ENCODE measurements at regions not wholly inside any gene's neighbourhood (a gene's known extent, or its start where the extent isn't known, plus 50 kb on each side); places are given as distances from the start of the nearest gene placed in this dataset.

DNA sequence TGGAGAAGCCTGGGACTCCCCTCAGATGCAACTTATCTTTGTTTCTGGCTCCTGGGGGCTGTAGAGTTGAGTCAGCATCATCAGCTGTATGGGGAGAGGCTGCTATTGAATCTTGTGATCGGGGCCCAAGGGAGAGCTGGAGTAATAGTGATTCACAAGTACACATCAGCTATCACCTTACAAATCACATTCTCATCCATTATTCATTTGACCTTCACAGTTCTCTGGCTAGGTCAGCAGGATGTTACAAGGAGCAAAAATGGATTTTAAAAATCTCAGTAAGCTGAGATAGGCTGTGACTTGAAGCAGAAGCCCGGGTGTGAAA lies 175.0 kb downstream of the OPA1 start:
- TF ChIP-seq, protein P1, sequence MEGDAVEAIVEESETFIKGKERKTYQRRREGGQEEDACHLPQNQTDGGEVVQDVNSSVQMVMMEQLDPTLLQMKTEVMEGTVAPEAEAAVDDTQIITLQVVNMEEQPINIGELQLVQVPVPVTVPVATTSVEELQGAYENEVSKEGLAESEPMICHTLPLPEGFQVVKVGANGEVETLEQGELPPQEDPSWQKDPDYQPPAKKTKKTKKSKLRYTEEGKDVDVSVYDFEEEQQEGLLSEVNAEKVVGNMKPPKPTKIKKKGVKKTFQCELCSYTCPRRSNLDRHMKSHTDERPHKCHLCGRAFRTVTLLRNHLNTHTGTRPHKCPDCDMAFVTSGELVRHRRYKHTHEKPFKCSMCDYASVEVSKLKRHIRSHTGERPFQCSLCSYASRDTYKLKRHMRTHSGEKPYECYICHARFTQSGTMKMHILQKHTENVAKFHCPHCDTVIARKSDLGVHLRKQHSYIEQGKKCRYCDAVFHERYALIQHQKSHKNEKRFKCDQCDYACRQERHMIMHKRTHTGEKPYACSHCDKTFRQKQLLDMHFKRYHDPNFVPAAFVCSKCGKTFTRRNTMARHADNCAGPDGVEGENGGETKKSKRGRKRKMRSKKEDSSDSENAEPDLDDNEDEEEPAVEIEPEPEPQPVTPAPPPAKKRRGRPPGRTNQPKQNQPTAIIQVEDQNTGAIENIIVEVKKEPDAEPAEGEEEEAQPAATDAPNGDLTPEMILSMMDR (tag by site-specific recombination; IDR thresholded peaks at IDR 0.05) = no peak
- TF ChIP-seq ZNF670 (tag by site-specific recombination; IDR thresholded peaks at IDR 0.05; ENCODE audit: low read depth) = no peak
- no peak for TF ChIP-seq ZNF707 (tag by site-specific recombination; IDR thresholded peaks at IDR 0.05)
- TF ChIP-seq SALL2 (tag by site-specific recombination; IDR thresholded peaks at IDR 0.05; ENCODE audit: borderline replicate concordance) = no peak
- TF ChIP-seq, protein P2, sequence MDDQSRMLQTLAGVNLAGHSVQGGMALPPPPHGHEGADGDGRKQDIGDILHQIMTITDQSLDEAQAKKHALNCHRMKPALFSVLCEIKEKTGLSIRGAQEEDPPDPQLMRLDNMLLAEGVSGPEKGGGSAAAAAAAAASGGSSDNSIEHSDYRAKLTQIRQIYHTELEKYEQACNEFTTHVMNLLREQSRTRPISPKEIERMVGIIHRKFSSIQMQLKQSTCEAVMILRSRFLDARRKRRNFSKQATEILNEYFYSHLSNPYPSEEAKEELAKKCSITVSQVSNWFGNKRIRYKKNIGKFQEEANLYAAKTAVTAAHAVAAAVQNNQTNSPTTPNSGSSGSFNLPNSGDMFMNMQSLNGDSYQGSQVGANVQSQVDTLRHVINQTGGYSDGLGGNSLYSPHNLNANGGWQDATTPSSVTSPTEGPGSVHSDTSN (CRISPR knock-in tag; IDR thresholded peaks at IDR 0.05) = no peak
- TF ChIP-seq, protein P3, sequence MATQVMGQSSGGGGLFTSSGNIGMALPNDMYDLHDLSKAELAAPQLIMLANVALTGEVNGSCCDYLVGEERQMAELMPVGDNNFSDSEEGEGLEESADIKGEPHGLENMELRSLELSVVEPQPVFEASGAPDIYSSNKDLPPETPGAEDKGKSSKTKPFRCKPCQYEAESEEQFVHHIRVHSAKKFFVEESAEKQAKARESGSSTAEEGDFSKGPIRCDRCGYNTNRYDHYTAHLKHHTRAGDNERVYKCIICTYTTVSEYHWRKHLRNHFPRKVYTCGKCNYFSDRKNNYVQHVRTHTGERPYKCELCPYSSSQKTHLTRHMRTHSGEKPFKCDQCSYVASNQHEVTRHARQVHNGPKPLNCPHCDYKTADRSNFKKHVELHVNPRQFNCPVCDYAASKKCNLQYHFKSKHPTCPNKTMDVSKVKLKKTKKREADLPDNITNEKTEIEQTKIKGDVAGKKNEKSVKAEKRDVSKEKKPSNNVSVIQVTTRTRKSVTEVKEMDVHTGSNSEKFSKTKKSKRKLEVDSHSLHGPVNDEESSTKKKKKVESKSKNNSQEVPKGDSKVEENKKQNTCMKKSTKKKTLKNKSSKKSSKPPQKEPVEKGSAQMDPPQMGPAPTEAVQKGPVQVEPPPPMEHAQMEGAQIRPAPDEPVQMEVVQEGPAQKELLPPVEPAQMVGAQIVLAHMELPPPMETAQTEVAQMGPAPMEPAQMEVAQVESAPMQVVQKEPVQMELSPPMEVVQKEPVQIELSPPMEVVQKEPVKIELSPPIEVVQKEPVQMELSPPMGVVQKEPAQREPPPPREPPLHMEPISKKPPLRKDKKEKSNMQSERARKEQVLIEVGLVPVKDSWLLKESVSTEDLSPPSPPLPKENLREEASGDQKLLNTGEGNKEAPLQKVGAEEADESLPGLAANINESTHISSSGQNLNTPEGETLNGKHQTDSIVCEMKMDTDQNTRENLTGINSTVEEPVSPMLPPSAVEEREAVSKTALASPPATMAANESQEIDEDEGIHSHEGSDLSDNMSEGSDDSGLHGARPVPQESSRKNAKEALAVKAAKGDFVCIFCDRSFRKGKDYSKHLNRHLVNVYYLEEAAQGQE (tag by site-specific recombination; IDR thresholded peaks at IDR 0.05) = no peak
- TF ChIP-seq ZNF121 (tag by site-specific recombination; IDR thresholded peaks at IDR 0.05) = no peak
- TF ChIP-seq, protein P4, sequence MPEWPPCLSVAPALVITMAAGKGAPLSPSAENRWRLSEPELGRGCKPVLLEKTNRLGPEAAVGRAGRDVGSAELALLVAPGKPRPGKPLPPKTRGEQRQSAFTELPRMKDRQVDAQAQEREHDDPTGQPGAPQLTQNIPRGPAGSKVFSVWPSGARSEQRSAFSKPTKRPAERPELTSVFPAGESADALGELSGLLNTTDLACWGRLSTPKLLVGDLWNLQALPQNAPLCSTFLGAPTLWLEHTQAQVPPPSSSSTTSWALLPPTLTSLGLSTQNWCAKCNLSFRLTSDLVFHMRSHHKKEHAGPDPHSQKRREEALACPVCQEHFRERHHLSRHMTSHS (tag by site-specific recombination; IDR thresholded peaks at IDR 0.05) = no peak
- TF ChIP-seq, protein P5, sequence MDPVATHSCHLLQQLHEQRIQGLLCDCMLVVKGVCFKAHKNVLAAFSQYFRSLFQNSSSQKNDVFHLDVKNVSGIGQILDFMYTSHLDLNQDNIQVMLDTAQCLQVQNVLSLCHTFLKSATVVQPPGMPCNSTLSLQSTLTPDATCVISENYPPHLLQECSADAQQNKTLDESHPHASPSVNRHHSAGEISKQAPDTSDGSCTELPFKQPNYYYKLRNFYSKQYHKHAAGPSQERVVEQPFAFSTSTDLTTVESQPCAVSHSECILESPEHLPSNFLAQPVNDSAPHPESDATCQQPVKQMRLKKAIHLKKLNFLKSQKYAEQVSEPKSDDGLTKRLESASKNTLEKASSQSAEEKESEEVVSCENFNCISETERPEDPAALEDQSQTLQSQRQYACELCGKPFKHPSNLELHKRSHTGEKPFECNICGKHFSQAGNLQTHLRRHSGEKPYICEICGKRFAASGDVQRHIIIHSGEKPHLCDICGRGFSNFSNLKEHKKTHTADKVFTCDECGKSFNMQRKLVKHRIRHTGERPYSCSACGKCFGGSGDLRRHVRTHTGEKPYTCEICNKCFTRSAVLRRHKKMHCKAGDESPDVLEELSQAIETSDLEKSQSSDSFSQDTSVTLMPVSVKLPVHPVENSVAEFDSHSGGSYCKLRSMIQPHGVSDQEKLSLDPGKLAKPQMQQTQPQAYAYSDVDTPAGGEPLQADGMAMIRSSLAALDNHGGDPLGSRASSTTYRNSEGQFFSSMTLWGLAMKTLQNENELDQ (tag by site-specific recombination; IDR thresholded peaks at IDR 0.05; ENCODE audit: low read depth) = no peak
- TF ChIP-seq, protein P6, sequence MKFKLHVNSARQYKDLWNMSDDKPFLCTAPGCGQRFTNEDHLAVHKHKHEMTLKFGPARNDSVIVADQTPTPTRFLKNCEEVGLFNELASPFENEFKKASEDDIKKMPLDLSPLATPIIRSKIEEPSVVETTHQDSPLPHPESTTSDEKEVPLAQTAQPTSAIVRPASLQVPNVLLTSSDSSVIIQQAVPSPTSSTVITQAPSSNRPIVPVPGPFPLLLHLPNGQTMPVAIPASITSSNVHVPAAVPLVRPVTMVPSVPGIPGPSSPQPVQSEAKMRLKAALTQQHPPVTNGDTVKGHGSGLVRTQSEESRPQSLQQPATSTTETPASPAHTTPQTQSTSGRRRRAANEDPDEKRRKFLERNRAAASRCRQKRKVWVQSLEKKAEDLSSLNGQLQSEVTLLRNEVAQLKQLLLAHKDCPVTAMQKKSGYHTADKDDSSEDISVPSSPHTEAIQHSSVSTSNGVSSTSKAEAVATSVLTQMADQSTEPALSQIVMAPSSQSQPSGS (tag by site-specific recombination; IDR thresholded peaks at IDR 0.05; ENCODE audit: low read depth) = no peak
- TF ChIP-seq ZNF624 (tag by site-specific recombination; IDR thresholded peaks at IDR 0.05) = no peak
- TF ChIP-seq, protein P7, sequence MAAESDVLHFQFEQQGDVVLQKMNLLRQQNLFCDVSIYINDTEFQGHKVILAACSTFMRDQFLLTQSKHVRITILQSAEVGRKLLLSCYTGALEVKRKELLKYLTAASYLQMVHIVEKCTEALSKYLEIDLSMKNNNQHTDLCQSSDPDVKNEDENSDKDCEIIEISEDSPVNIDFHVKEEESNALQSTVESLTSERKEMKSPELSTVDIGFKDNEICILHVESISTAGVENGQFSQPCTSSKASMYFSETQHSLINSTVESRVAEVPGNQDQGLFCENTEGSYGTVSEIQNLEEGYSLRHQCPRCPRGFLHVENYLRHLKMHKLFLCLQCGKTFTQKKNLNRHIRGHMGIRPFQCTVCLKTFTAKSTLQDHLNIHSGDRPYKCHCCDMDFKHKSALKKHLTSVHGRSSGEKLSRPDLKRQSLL (tag by site-specific recombination; IDR thresholded peaks at IDR 0.05) = no peak

All from HEK293 (cell line).